Middle frontal gyrus (tissue), 1 donor: ENCODE measurements at regions not wholly inside any gene's neighbourhood (a gene's known extent, or its start where the extent isn't known, plus 50 kb on each side); places are given as distances from the start of the nearest gene placed in this dataset.
A peak's percentile ranks its signal among the peaks of the same experiment; 100 is the strongest.
"Not testable (repeated sequence)": the region's sequence is repeated elsewhere in the genome, so short reads cannot be mapped to it uniquely, and the experiment has no call there.

Source experiments
- DNase-seq: peaks from one replicate; pipeline ENCODE4 v3.0.0-alpha.2; 2015; ENCODE audit warnings: low spot score; ENCODE audit errors: extremely low spot score

DNA sequence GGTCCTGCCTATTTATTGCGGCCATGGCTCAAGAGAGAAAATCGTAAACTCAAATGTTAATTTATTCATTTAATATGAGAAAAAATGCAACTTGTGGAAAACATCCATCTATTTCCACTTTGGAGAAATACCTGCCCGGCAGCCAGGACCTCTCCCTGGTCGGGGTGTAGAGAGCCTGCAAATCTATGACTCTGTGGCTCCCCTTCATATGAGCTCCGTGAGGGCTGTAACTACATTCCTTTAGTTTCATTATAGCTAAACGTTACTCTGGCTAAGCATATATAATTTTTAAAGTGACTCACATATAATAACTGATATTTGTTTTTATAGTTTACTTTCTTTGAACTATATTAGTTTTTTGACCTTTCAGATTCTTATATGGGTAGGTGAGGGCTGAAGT, 857.8 kb upstream of the FAT3 start:
- DNase-seq = no peak

DNA sequence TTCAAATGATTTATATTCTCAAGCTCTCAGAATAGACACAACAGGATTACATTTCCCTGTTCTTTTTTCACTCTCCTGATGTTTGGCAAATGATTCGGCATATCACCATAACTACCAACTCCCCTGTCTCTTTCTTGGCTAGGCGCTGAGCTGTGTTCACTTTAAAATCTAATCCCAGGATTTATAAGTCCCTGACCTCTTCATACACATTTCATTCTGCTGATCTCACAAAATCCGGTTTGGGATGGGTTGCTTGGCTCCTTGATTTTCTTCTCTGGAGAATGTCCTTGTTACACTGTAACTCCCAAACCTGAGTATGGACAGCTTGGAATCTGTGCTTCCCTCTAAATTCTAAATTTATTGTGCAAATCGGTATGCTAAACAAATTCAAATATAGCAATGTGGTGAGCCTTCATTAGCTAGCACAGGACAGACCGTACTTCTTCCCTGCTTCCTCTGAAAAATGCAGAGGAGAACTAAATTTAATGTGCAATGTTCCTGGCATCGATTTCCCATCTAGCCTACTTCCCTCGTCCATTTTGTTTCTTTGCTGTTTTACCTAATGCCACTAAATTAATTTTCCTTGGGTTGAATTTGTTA, 858.5 kb upstream of the FAT3 start:
- DNase-seq = peak; percentile 43

GRCh38 chr11:91350931-91351330, 873.7 kb upstream of the FAT3 start:
- no peak for DNase-seq

GRCh38 chr11:91326751-91327150, 897.9 kb upstream of the FAT3 start:
- no peak for DNase-seq

DNA sequence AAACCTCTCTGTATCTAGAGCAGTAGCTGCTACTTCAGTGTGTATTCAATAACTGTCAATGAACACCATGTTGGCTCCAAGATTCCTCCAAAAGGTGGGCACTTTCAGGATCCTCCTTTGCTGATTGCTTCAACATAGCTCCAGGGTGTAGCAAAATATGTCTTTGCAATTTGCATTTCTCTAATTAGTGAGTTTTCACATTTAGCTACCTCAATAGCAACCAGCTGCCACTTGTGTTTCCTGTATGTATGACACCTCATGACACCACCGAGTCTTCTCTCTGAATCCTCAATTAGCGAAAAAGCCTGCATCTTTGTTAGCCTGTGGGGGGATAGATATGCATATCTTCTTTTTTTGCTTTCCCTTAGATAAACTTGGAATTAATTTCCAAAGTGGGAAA, 898.3 kb upstream of the FAT3 start:
- no peak for DNase-seq

DNA sequence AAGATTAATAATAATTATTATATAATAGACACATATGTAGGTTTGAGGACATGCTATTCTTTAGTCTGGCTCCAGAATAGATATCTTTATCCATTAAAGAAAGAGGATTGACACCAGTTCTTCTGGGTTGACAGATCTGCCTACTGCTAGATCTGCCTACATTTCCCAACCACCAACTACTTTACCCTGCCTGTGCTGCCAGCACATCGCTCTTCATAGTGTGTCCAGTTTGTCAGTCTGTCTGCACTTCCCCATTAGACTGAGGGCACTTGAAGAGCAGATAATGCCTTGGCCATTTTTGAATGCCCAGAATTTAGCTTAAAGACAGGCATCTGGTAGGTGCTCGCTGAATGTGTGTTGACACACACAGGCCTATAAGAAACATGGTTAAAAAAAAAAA, 910.1 kb upstream of the FAT3 start:
- DNase-seq = no peak

- peak; percentile 14 for DNase-seq
These were observed 912.1 kb upstream of the FAT3 start for GRCh38 chr11:91312541-91312940.

- DNase-seq = no peak
These were observed 914.5 kb upstream of the FAT3 start for GRCh38 chr11:91310085-91310484.

GRCh38 chr11:91308069-91308468, 916.5 kb upstream of the FAT3 start:
- DNase-seq = no peak

DNA sequence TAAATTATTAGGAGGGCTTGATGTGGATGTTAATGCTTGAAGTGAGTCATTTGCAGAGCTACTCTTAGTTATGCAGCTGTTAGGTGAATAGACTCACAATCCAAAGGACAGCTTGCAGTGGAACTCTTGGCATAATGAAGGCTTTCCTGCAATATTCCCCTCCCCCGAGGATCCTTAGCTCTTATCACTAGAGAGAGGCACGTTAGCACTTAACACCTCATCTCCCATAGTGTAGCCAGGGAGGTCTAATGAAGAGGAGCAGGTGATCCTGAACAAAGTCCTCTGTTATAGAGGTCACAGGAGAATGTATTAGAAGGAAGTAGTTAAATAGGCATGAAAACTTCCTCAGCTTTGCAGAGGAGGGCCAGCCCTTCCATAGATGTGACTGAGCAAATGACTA, 919.2 kb upstream of the FAT3 start:
- no peak for DNase-seq

- no peak for DNase-seq
These were observed 920.9 kb upstream of the FAT3 start for GRCh38 chr11:91303749-91304148.

DNA sequence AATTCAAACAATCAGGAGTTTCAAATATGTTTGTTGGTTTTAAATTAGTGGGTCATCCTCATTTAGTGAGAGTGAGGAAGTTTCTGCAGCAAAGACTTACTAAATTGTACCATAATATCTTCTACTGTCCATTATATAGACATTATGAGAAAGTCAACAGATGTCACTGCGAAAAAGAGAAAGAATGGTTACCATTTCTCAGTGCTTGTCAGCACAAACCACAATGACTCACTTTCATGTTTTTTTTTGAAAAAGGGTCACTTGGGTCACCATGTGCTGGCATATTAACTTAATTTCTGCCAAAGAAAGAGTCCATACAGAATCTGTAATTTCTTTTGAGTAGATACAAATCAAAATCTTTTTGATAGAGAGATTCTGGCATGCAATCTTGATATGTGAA, 924.6 kb upstream of the FAT3 start:
- DNase-seq = no peak

DNA sequence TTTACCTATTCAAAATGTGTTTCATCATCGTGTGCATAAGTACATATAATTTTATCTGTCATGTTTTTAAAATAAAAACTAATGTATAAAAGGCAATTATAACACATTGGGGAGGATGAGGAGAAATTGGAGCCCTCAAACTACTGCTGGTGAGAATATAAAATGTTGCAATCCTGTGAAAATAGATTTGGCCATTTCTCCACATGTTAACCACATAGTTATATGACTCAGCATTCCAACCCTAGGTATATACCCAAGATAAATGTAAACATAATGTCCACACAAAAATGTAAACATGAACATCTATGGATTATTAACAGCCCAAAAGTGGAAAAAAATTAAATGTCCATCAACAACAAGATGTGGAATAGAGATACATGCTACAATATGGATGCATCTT, 928.0 kb upstream of the FAT3 start:
- DNase-seq = no peak

DNA sequence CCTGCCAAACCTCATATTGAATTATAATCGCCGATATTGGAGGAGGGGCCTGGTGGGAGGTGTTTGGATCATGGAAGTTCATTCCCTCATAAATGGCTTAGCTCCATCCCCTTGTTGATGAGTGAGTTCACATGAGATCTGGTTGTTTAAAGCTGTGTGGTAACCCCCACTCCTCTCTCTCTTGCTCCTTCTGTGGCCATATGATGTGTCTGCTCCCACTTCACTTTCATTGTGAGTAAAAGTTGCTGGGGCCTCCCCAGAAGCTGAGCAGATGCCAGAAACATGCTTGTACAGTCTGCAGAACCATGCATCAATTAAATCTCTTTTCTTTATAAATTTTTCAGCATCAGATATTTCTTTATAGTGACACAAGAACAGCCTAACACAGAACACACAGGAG, 929.0 kb upstream of the FAT3 start:
- DNase-seq = no peak

DNA sequence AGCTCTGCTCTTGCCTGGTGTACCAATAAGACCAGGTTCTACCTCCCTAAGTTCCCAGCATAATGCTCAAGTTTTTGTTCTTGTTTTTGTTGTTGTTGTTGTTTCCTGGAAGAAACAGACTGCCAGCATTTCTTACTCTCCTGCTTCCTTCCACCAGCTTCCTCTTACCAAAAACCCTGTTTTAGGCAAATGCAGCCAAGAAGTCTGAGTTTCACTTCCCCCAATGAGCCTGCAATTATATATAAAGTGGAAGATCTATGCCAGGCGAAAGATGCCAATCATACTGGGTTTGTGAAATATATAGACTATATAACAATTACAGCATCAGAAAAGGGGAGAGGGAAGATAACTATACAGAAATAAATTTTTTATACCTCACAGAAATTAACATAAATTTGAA, 931.5 kb upstream of the FAT3 start:
- no peak for DNase-seq

DNA sequence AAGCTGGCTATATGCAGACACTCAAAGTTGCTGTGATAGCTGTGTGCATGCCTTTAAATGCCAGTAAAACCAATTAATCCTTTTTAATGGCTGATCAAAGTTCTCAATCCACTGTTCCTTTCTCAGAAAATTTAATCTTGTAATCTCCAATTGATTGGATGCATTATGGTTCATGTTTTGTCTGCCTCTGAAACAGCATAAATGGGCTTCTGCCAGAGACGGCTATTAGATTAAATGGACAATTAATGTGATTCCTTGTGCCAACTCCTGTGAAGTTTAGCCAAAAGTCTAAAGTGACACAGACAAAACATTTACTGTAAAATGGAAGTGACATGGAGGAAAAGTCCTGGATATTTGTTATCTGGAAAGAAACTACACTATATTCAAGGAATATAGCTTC, 952.5 kb upstream of the FAT3 start:
- no peak for DNase-seq

DNA sequence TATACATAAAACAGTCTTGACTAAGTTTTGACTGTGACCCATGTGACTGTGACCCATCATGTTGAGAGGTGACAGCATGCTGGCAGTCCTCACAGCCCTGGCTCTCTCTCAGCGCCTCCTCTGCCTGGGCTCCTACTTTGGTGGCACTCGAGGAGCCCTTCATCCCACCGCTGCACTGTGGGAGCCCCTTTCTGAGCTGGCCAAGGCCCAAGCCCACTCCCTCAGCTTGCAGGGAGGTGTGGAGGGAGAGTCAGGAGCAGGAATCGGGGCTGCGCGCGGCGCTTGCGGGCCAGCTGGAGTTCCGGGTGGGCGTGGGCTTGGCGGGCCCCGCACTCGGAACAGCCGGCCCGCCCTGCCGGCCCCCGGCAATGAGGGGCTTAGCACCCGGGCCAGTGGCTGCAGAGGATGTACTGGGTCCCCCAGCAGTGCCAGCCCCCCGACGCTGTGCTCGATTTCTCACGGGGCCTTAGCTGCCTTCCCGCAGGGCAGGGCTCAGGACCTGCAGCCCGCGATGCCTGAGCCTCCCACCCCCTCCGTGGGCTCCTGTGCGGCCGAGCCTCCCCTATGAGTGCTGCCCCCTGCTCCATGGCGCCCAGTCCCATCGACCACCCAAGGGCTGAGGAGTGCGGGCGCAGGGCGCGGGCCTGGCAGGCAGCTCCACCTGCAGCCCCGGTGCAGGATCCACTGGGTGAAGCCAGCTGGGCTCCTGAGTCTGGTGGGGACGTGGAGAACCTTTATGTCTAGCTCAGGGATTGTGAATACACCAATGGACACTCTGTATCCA, 955.9 kb upstream of the FAT3 start:
- not testable (repeated sequence) for DNase-seq

DNA sequence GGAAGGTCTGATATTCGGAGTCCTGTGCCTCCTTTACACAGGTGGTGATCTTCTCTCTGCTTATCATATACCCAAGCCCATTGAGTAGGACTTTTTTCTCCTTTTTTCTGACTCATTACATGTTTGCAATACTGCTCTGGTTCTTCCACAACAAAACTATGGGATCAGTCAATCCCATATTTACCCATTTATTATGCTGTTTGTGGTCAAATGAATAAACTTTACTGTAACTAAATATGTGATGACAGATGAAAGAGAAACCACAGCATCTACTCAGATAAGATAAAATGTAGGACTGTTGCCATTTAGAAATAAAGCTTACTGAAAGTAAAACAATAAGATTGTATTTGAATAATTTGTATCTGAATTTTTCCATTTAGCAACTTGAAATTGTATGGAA, 958.7 kb upstream of the FAT3 start:
- no peak for DNase-seq

GRCh38 chr11:91264481-91264880, 960.1 kb upstream of the FAT3 start:
- no peak for DNase-seq

DNA sequence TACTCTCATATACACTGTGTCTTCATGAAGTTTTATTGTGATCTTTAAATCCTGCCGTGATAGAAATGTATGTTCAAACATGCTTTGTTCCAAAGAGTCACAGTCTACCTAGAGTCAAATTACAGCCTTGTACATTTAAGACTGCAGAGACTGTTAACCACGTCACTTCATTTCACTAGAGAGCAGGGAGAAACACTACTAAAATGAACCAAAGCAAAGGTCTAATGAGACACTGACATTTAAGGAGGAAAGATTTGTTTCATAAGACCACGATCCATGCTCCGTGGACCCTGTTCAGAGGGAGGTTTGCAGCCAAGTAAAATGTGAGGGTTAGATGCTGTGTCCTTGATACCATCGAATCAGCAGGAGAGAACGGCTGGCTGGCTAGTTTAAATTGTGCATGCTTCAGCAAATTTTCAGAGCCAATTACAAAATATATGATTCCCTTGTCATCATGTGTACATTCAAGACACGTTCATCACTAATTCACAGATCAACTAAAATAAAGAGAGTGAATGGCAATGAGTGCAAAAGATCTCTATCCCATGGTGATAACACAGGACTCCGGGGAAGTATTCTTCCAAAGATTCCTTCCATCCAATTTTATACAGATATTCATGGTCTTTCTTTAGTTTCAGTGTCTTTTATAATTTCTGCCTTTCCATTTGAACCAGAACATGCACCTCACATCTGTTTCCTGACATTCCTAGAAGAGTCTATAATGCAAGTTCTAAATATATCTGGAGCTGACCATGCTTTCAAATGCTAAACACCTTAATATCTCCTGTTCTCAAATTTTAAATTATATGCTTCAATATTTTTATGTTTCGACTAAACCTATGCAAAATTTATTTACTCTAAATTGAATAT, 960.9 kb upstream of the FAT3 start:
- no peak for DNase-seq

DNA sequence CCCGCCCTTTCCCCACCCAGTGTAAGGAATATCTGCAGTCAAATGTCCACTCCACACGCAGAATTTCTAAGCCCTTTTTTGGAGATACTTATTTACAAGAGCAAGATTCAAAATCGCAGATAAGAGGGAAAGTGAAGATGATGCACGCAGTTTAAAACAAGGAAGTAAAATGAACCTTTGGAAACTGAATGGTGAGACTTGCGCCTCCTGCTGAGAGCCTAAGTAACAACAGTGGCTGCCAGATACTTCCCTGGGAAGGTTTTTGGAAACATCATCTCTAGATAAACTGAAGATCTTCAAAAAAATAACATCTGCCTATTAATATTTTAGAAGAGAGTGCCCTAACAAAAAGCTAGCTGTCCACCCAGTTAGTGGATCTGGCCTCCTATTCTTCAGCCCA, 963.1 kb upstream of the FAT3 start:
- DNase-seq = no peak

- DNase-seq = no peak
These were observed 965.7 kb upstream of the FAT3 start for GRCh38 chr11:91258876-91259275.
